MM.1S (cell line): ENCODE measurements at regions not wholly inside any gene's neighbourhood (a gene's known extent, or its start where the extent isn't known, plus 50 kb on each side); places are given as distances from the start of the nearest gene placed in this dataset.

Source experiments
- CTCF ChIP-seq: fragments of 300-600 bp; sonication (generic); IDR thresholded peaks from 2 replicates; pipeline ENCODE4 v1.5.1; 2016; ENCODE audit warnings: antibody characterized with exemption, low read length, mixed read lengths
- EZH2 ChIP-seq: fragments of 300-600 bp; sonication (generic); optimal IDR thresholded peaks from 2 replicates; pipeline ENCODE3; 2017; ENCODE audit warnings: low read depth, mild to moderate bottlenecking, antibody characterized with exemption, low read length, mixed read lengths
- EZH2phosphoT487 ChIP-seq: fragments of 300-600 bp; sonication (generic); IDR thresholded peaks from 2 replicates; pipeline ENCODE4 v1.6.1; 2018; ENCODE audit warnings: antibody characterized with exemption, low read length

GRCh38 chr11:19379465-19379864, 138.7 kb upstream of the E2F8 start:
- TF ChIP-seq CTCF (no peak), EZH2 (no peak), EZH2phosphoT487 (no peak)
